K562 (cell line): ENCODE measurements at regions not wholly inside any gene's neighbourhood (a gene's known extent, or its start where the extent isn't known, plus 50 kb on each side); places are given as distances from the start of the nearest gene placed in this dataset.

ENCODE experiments used
- ATAC-seq: fragments of 200-7000 bp; cut with Tn5 transposase; 3 replicates; pipeline ENCODE4 v1.9.1; 2020; ENCODE audit warnings: moderate library complexity
- BruUV-seq: library from RNA; stranded (reverse); fragments of 400-500 nt; replicated peaks from 2 replicates; lab custom pipeline; 2021; lab: Mats Ljungman, UMichigan
- CTCF ChIA-PET: fragments of 300-600 bp; formaldehyde crosslinking; extraction: SDS; loops from one replicate; lab custom pipeline; 2021; ENCODE audit warnings: low intra/inter-chr PET ratio; lab: Yijun Ruan, JAX
- POLR2A ChIA-PET: fragments of 300-600, 350-650 bp; sonication (Branson Sonifier 250); formaldehyde crosslinking; extraction: SDS; loops from one replicate; lab custom pipeline; 2021; ENCODE audit warnings: antibody characterized with exemption, inconsistent platforms; lab: Yijun Ruan, JAX
- DNase-seq, 4 experiments: peaks; one replicate each; pipeline versions ENCODE4 v3.0.0 to v3.0.0-alpha.2; 2011 to 2018; ENCODE audit warnings: low spot score in 3 of 4, mixed read lengths in 3 of 4; ENCODE audit errors: extremely low read depth in 1 of 4
- FAIRE-seq: peaks from 2 replicates; lab custom pipeline; 2011; peaks lifted over from hg19 to GRCh38; lab: Jason Lieb, UNC
- H2AFZ ChIP-seq: 2 replicates; pipeline ENCODE4 v1.6.0; 2011; ENCODE audit warnings: low read depth, low read length, control low read depth, inconsistent platforms
- H3K27ac ChIP-seq: fragments of 200-600 bp; 3 replicates; pipeline ENCODE4 v1.8.0; 2011; ENCODE audit warnings: low read depth, mild to moderate bottlenecking, control low read depth, inconsistent platforms, low read length, moderate library complexity, mixed read lengths; ENCODE audit errors: extremely low read depth
- H3K27me3 ChIP-seq, 2 experiments: fragments of 300-600 bp in 1 of 2; 2 replicates in 1 of 2; 3 replicates in 1 of 2; pipeline versions ENCODE4 v1.6.0 to v1.8.0; 2011; ENCODE audit warnings: inconsistent platforms in 2 of 2, low read length in 2 of 2, mild to moderate bottlenecking in 1 of 2, mixed read lengths in 1 of 2, moderate library complexity in 1 of 2; ENCODE audit not compliant: control insufficient read depth in 2 of 2, insufficient read depth in 2 of 2
- H3K36me3 ChIP-seq: fragments of 300-600 bp; 3 replicates; pipeline ENCODE4 v1.8.0; 2011; ENCODE audit warnings: mild to moderate bottlenecking, low read length, inconsistent platforms; ENCODE audit not compliant: control insufficient read depth, insufficient read depth
- H3K4me1 ChIP-seq, 2 experiments: fragments of 200-600 bp in 1 of 2; replicated peaks in 1 of 2; 2 replicates in 1 of 2; 3 replicates in 1 of 2; pipeline versions ENCODE4 v1.5.1 to v1.8.0; 2011; ENCODE audit warnings: inconsistent platforms in 2 of 2, low read length in 2 of 2, mild to moderate bottlenecking in 1 of 2, mixed read lengths in 1 of 2, moderate library complexity in 1 of 2; ENCODE audit not compliant: control insufficient read depth in 2 of 2, insufficient read depth in 2 of 2
- H3K4me2 ChIP-seq: 2 replicates; pipeline ENCODE4 v1.6.1; 2011; ENCODE audit warnings: low read length, control low read depth, inconsistent platforms, mixed read lengths; ENCODE audit not compliant: insufficient read depth
- H3K4me3 ChIP-seq: fragments of 200-600 bp; sonication (generic), shearing (Covaris generic); 2 replicates; pipeline ENCODE4 v1.5.1; 2016; ENCODE audit warnings: control low read depth, inconsistent platforms
- H3K79me2 ChIP-seq: fragments of 200-600 bp; 3 replicates; pipeline ENCODE4 v1.8.0; 2011; ENCODE audit warnings: low read length, inconsistent platforms; ENCODE audit not compliant: control insufficient read depth, insufficient read depth
- H3K9ac ChIP-seq, 2 experiments: 2 replicates each; pipeline versions ENCODE4 v1.6.0 to v1.6.1; 2011; ENCODE audit warnings: low read depth in 2 of 2, low read length in 2 of 2, control low read depth in 1 of 2, inconsistent platforms in 1 of 2, mild to moderate bottlenecking in 1 of 2, mixed read lengths in 1 of 2; ENCODE audit not compliant: insufficient read depth in 1 of 2
- H3K9me1 ChIP-seq: one replicate; pipeline ENCODE4 v1.6.0; 2011; ENCODE audit warnings: inconsistent platforms, mild to moderate bottlenecking, low read length, moderate library complexity; ENCODE audit not compliant: control insufficient read depth, insufficient read depth
- H3K9me3 ChIP-seq: replicated peaks from 2 replicates; pipeline ENCODE4 v1.5.1; 2011; ENCODE audit warnings: low read depth, low read length, inconsistent platforms; ENCODE audit not compliant: control insufficient read depth, insufficient read depth
- H4K20me1 ChIP-seq: replicated peaks from 2 replicates; pipeline ENCODE4 v1.6.1; 2011; ENCODE audit warnings: low read length, inconsistent platforms, mixed read lengths; ENCODE audit not compliant: control insufficient read depth, insufficient read depth
- ARID1B ChIP-seq: fragments of 450-650 bp; IDR thresholded peaks from 2 replicates; pipeline ENCODE4 v1.6.1; 2016; ENCODE audit warnings: antibody characterized with exemption, mild to moderate bottlenecking, inconsistent platforms
- BCOR ChIP-seq: fragments of 450-650 bp; IDR thresholded peaks from 2 replicates; pipeline ENCODE4 v1.6.1; 2016
- HNRNPK ChIP-seq: fragments of 200-400 bp; formaldehyde crosslinking; IDR thresholded peaks from one replicate; pipeline ENCODE4 v1.6.1; 2018; ENCODE audit warnings: mild to moderate bottlenecking, low read depth, low read length; ENCODE audit not compliant: poor library complexity, severe bottlenecking
- KDM2B ChIP-seq: fragments of 250-450 bp; sonication (Bioruptor Pico); IDR thresholded peaks from 2 replicates; pipeline ENCODE4 v1.8.0; 2021; ENCODE audit warnings: mild to moderate bottlenecking, moderate library complexity
- KLF6 ChIP-seq: fragments of 250-450 bp; sonication (Bioruptor Pico); IDR thresholded peaks from 2 replicates; pipeline ENCODE4 v1.4.0; 2020; ENCODE audit warnings: mild to moderate bottlenecking, moderate library complexity, borderline replicate concordance
- ZNF436 ChIP-seq: fragments of 250-450, 450-650 bp; sonication (Bioruptor Pico); formaldehyde crosslinking; IDR thresholded peaks from 2 replicates; pipeline ENCODE4 v1.7.0; 2020; ENCODE audit warnings: mild to moderate bottlenecking
- WGBS: fragments of 100-300 bp; shearing (Covaris generic); methylation state at CpG from one replicate; pipeline ENCODE4 v1.1.6; 2016; ENCODE audit warnings: low coverage, mixed read lengths; ENCODE audit not compliant: insufficient coverage; ENCODE audit errors: missing lambda C conversion rate; 5-methylcytosine and 5-hydroxymethylcytosine counted together
- in situ Hi-C: fragments of 300-500 bp; cut with MboI; formaldehyde crosslinking; loops from 4 replicates; pipeline ENCODE4 v1.15.0; 2018; ENCODE audit warnings: inconsistent platforms, mixed read lengths
- intact Hi-C: fragments of 100-400 bp; cut with micrococcal nuclease; formaldehyde crosslinking; loops from 2 replicates; pipeline ENCODE4 v1.14.2; 2022
- TF ChIP-seq, protein P1 (sequence below): sonication (generic); formaldehyde crosslinking; IDR thresholded peaks from 2 replicates; pipeline ENCODE4 v1.8.0; 2023; ENCODE audit warnings: missing genetic modification reagents, mild to moderate bottlenecking, borderline replicate concordance
- TF ChIP-seq, protein P2 (sequence below), 2 experiments: fragments of 450-650 bp; formaldehyde crosslinking in 1 of 2; IDR thresholded peaks; 2 replicates each; pipeline versions ENCODE4 v1.4.0 to v1.6.1; 2014 to 2020; ENCODE audit warnings: mild to moderate bottlenecking in 2 of 2, borderline replicate concordance in 1 of 2, low read depth in 1 of 2

DNA sequence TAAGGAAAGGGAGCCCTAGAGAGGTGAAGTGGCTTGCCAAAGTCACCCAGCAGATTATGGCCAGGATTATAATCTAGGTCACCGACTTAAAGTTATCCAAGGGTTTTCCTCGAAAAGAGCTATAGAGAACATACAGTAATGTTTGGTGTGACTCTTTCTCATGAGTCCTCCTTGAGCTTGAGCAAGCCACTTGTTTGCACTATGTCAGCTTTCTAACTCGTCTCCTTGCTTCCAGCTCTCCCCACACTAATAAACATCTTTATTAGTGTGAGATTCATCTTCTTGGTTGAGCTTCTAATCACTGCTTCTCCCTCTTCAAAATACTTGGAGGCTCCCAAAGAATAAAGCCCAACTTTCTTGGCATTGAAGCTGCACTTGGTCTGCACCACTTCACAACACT lies 390.0 kb upstream of the USP24 start (continued):
- TF ChIP-seq, protein P1, sequence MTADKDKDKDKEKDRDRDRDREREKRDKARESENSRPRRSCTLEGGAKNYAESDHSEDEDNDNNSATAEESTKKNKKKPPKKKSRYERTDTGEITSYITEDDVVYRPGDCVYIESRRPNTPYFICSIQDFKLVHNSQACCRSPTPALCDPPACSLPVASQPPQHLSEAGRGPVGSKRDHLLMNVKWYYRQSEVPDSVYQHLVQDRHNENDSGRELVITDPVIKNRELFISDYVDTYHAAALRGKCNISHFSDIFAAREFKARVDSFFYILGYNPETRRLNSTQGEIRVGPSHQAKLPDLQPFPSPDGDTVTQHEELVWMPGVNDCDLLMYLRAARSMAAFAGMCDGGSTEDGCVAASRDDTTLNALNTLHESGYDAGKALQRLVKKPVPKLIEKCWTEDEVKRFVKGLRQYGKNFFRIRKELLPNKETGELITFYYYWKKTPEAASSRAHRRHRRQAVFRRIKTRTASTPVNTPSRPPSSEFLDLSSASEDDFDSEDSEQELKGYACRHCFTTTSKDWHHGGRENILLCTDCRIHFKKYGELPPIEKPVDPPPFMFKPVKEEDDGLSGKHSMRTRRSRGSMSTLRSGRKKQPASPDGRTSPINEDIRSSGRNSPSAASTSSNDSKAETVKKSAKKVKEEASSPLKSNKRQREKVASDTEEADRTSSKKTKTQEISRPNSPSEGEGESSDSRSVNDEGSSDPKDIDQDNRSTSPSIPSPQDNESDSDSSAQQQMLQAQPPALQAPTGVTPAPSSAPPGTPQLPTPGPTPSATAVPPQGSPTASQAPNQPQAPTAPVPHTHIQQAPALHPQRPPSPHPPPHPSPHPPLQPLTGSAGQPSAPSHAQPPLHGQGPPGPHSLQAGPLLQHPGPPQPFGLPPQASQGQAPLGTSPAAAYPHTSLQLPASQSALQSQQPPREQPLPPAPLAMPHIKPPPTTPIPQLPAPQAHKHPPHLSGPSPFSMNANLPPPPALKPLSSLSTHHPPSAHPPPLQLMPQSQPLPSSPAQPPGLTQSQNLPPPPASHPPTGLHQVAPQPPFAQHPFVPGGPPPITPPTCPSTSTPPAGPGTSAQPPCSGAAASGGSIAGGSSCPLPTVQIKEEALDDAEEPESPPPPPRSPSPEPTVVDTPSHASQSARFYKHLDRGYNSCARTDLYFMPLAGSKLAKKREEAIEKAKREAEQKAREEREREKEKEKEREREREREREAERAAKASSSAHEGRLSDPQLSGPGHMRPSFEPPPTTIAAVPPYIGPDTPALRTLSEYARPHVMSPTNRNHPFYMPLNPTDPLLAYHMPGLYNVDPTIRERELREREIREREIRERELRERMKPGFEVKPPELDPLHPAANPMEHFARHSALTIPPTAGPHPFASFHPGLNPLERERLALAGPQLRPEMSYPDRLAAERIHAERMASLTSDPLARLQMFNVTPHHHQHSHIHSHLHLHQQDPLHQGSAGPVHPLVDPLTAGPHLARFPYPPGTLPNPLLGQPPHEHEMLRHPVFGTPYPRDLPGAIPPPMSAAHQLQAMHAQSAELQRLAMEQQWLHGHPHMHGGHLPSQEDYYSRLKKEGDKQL (CRISPR knock-in tag) = no peak
- TF ChIP-seq HNRNPK = no peak
- no peak for TF ChIP-seq ZNF436 (CRISPR knock-in tag)
- no peak for TF ChIP-seq BCOR
- TF ChIP-seq, all 486 proteins: peak for 0

DNA sequence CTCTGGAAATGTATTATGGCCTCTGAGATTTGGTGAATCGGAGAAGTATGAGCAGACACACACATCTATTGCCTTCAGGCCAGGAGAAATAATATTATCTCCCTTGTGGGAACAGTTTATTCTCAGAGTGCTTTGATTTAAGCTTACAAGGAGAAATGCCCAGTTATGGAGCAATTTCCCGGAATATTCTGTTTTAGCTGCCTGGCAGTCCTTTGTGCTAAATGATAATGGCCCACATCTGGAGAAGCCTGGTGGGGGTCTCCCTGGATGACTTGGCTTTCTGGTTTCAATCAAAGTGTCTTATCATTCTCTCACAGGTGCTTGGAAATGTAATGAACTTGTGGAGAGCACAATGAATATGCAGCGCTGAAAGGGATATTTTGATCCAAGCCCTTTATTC lies 389.6 kb upstream of the USP24 start:
- WGBS = 0% methylated on average over 3 of the region's 3 CpGs
- TF ChIP-seq KDM2B (no peak), ARID1B (no peak), KLF6 (CRISPR knock-in tag) (no peak)
- TF ChIP-seq, protein P2, sequence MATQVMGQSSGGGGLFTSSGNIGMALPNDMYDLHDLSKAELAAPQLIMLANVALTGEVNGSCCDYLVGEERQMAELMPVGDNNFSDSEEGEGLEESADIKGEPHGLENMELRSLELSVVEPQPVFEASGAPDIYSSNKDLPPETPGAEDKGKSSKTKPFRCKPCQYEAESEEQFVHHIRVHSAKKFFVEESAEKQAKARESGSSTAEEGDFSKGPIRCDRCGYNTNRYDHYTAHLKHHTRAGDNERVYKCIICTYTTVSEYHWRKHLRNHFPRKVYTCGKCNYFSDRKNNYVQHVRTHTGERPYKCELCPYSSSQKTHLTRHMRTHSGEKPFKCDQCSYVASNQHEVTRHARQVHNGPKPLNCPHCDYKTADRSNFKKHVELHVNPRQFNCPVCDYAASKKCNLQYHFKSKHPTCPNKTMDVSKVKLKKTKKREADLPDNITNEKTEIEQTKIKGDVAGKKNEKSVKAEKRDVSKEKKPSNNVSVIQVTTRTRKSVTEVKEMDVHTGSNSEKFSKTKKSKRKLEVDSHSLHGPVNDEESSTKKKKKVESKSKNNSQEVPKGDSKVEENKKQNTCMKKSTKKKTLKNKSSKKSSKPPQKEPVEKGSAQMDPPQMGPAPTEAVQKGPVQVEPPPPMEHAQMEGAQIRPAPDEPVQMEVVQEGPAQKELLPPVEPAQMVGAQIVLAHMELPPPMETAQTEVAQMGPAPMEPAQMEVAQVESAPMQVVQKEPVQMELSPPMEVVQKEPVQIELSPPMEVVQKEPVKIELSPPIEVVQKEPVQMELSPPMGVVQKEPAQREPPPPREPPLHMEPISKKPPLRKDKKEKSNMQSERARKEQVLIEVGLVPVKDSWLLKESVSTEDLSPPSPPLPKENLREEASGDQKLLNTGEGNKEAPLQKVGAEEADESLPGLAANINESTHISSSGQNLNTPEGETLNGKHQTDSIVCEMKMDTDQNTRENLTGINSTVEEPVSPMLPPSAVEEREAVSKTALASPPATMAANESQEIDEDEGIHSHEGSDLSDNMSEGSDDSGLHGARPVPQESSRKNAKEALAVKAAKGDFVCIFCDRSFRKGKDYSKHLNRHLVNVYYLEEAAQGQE (IDR thresholded peaks at IDR 0.05; ENCODE audit: borderline replicate concordance) = no peak
- TF ChIP-seq, protein P2 (CRISPR knock-in tag; IDR thresholded peaks at IDR 0.05; ENCODE audit: low read depth) = no peak

More for the DNA sequence above, 389.6 kb upstream of the USP24 start:
- BruUV-seq = no TSS peak
- ATAC-seq (no peak), DNase-seq (no peak), FAIRE-seq (no peak)
- in situ Hi-C loops (no loop called here), intact Hi-C loops (no loop called here)
- H3K27me3 ChIP-seq = no peaks in the 10 kb centered on the region
- no peak overlapping the region for H3K4me2 ChIP-seq
- no peaks in the 10 kb centered on the region for H3K9me3 ChIP-seq
- no peak overlapping the region for H3K9ac ChIP-seq
- H3K9me1 ChIP-seq = no peaks in the 10 kb centered on the region
- no peaks in the 10 kb centered on the region for H3K4me1 ChIP-seq
- no peaks in the 10 kb centered on the region for H4K20me1 ChIP-seq
- no peak overlapping the region for H3K27ac ChIP-seq
- no peaks in the 10 kb centered on the region for H3K79me2 ChIP-seq
- CTCF ChIA-PET = no interaction called here
- no peak overlapping the region for H3K4me3 ChIP-seq
- POLR2A ChIA-PET = no interaction called here
- H3K36me3 ChIP-seq = no peaks in the 10 kb centered on the region
- H2AFZ ChIP-seq = no peak overlapping the region
